HAP-1 (cell line): ENCODE measurements at regions not wholly inside any gene's neighbourhood (a gene's known extent, or its start where the extent isn't known, plus 50 kb on each side); places are given as distances from the start of the nearest gene placed in this dataset.

Experiments
- DNase-seq, 2 experiments: peaks; one replicate each; pipeline ENCODE4 v3.0.0-alpha.2; 2016 to 2020; ENCODE audit warnings: low spot score in 2 of 2
- H3K27me3 ChIP-seq: fragments of 250-450 bp; sonication (Bioruptor Pico); 2 replicates; pipeline ENCODE4 v1.5.1; 2020; ENCODE audit warnings: low read depth, mild to moderate bottlenecking, moderate library complexity
- H3K36me3 ChIP-seq: fragments of 250-450 bp; sonication (Bioruptor Pico); replicated peaks from 2 replicates; pipeline ENCODE4 v1.5.1; 2020; ENCODE audit warnings: mild to moderate bottlenecking
- H3K4me1 ChIP-seq: fragments of 250-450 bp; sonication (Bioruptor Pico); 2 replicates; pipeline ENCODE4 v1.5.1; 2020; ENCODE audit warnings: mild to moderate bottlenecking
- H3K4me3 ChIP-seq: fragments of 250-450 bp; sonication (Bioruptor Pico); 2 replicates; pipeline ENCODE4 v1.5.1; 2020; ENCODE audit warnings: mild to moderate bottlenecking, moderate library complexity
- H3K9me3 ChIP-seq: fragments of 250-450 bp; sonication (Bioruptor Pico); 2 replicates; pipeline ENCODE4 v1.5.1; 2020; ENCODE audit warnings: mild to moderate bottlenecking, moderate library complexity
- in situ Hi-C: fragments of 300-500 bp; cut with MboI; formaldehyde crosslinking; loops from 3 replicates; pipeline ENCODE4 v1.14.3; 2020; ENCODE audit warnings: low sequenced_read_pairs, inconsistent platforms, mixed read lengths

- H3K9me3 ChIP-seq = no peaks in the 10 kb centered on the region
- no peaks in the 10 kb centered on the region for H3K4me1 ChIP-seq
- no peaks in the 10 kb centered on the region for H3K36me3 ChIP-seq
- in situ Hi-C loops = no loop called here
- DNase-seq = no peak
- no peak overlapping the region for H3K4me3 ChIP-seq
- no peaks in the 10 kb centered on the region for H3K27me3 ChIP-seq
Measured at GRCh38 chr2:14951569-14952285, 319.2 kb downstream of the LRATD1 start.

- H3K9me3 ChIP-seq = no peaks in the 10 kb centered on the region
- no peaks in the 10 kb centered on the region for H3K27me3 ChIP-seq
- H3K4me1 ChIP-seq = no peaks in the 10 kb centered on the region
- H3K36me3 ChIP-seq = no peaks in the 10 kb centered on the region
- no peak for DNase-seq
- in situ Hi-C loops = no loop called here
- no peak overlapping the region for H3K4me3 ChIP-seq
Measured at GRCh38 chr2:14952400-14952963, 320.0 kb downstream of the LRATD1 start.

DNA sequence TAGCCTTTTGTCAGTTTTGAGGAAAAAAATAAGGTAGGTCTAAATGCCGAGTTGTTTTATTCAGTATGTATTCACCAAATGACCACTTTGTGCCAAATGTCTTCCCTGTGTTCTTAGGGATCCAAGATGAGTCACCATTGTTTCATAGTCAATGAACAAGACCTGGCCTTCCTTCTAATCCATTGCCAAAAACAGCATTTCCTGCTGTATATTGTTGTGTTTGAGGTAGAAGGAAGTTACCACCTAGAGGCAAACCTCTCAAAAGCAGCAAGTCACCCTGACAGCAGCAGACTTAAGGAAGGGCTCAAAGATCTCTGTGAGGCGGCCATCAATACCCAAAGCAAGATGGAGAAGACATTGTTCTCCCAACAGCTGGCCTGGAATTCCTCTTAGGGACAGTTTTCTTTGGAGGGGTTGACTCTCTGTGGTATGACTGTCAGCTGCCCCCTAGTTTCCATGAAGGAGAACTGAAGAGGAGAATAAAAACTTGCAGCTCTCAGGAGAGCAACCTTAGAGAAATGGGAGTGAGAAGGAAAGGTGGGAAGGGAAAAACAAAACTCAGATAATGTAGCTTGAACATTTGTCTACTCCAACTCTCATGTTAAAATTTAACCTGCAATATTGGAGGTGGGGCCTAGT lies 328.3 kb downstream of the LRATD1 start:
- no peaks in the 10 kb centered on the region for H3K36me3 ChIP-seq
- H3K4me1 ChIP-seq = no peaks in the 10 kb centered on the region
- DNase-seq = no peak
- no peaks in the 10 kb centered on the region for H3K27me3 ChIP-seq
- no peak overlapping the region for H3K4me3 ChIP-seq
- no peaks in the 10 kb centered on the region for H3K9me3 ChIP-seq
- in situ Hi-C loops = no loop called here

GRCh38 chr2:14967729-14968128 lies 335.2 kb downstream of the LRATD1 start:
- peak; percentile 22 to 36 for DNase-seq
- Histone ChIP-seq H3K36me3 (no peaks in the 10 kb centered on the region), H3K4me1 (0 out of 2 replicates have a peak, but pooled peaks cover 2% of the 10 kb centered on the region), H3K4me3 (no peak overlapping the region), H3K27me3 (no peaks in the 10 kb centered on the region), H3K9me3 (no peaks in the 10 kb centered on the region)
- in situ Hi-C loops = no loop called here

DNA sequence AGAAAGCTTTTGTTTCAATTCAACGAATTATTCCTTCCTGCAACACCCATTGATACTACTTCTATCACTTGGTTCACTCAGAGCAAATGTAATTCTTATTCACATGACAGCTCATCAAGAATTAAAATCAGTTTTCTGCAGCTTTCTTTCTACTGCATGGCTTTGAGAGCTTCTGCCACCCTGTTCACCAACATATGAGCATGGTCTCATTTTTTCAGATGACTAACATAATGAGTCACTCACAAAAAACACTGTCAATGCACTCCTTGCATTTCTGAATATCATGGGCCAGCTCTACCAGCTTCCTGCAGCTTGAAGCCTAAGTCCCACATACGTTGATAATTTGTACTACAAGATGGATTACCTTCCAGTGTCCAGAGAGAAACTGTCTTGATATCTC lies 342.9 kb downstream of the LRATD1 start:
- no peak overlapping the region for H3K4me3 ChIP-seq
- no peaks in the 10 kb centered on the region for H3K27me3 ChIP-seq
- H3K36me3 ChIP-seq = no peaks in the 10 kb centered on the region
- H3K4me1 ChIP-seq = no peaks in the 10 kb centered on the region
- DNase-seq = no peak
- H3K9me3 ChIP-seq = no peaks in the 10 kb centered on the region
- in situ Hi-C loops = no loop called here

GRCh38 chr2:14977021-14977420 lies 344.5 kb downstream of the LRATD1 start:
- H3K4me3 ChIP-seq = no peak overlapping the region
- no peaks in the 10 kb centered on the region for H3K27me3 ChIP-seq
- in situ Hi-C loops = no loop called here
- no peaks in the 10 kb centered on the region for H3K36me3 ChIP-seq
- no peak for DNase-seq
- no peaks in the 10 kb centered on the region for H3K4me1 ChIP-seq
- no peaks in the 10 kb centered on the region for H3K9me3 ChIP-seq

DNA sequence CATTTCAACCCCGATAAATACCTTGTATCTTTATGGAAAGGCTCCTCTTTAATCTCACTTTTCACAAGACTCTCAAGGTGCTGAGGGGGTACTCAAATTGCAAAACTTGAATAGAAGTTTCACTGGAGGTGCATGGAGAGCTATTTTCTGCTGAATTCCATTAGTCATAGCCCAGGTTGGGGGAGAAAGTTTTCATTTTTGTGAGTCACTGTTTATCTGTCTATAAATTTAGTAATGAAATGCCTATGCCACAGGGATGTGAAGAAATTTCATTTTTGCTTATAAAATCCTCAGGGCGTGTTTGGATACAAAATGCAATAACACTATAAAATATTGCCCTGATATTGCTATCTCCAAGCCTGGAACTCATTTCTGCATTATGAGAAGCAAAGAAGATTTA lies 346.3 kb downstream of the LRATD1 start:
- no peak overlapping the region for H3K4me3 ChIP-seq
- DNase-seq = no peak
- in situ Hi-C loops = no loop called here

GRCh38 chr2:14982790-14983189 lies 350.3 kb downstream of the LRATD1 start:
- in situ Hi-C loops = no loop called here

More for the DNA sequence above, 346.3 kb downstream of the LRATD1 start:
- Histone ChIP-seq H3K4me1 (no peaks in the 10 kb centered on the region), H3K27me3 (no peaks in the 10 kb centered on the region), H3K36me3 (no peaks in the 10 kb centered on the region), H3K9me3 (no peaks in the 10 kb centered on the region)

GRCh38 chr2:14988600-14988999 lies 356.1 kb downstream of the LRATD1 start:
- no peak for DNase-seq
- H3K36me3 ChIP-seq = no peaks in the 10 kb centered on the region
- no peaks in the 10 kb centered on the region for H3K9me3 ChIP-seq
- no peaks in the 10 kb centered on the region for H3K27me3 ChIP-seq
- peaks cover 3% of the 10 kb centered on the region; the same call in 1 of the 2 replicates for H3K4me1 ChIP-seq
- H3K4me3 ChIP-seq = no peak overlapping the region
- in situ Hi-C loops = no loop called here

More at GRCh38 chr2:14982790-14983189, 350.3 kb downstream of the LRATD1 start:
- Histone ChIP-seq H3K27me3 (no peaks in the 10 kb centered on the region), H3K4me1 (no peaks in the 10 kb centered on the region), H3K36me3 (no peaks in the 10 kb centered on the region), H3K9me3 (no peaks in the 10 kb centered on the region), H3K4me3 (no peak overlapping the region)
- no peak for DNase-seq

DNA sequence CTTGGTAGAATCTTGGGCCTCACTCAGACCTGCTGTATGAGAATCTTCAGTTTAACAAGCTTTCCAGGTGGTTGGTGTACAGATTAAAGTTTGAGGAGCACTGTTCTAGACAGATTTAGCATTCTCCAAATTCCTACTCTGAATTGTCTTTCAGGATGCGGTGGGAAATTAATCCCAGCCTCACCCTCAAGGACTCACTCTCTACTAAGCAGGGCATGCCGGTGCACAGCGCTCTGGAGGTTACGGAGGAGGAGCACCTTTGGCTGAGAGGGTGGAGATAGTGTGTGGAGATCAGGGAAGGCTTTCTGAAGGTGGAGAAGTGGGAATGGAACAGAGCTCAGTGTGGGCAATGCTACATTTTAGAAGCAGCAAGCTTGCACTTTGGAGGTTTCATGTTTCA lies 359.2 kb downstream of the LRATD1 start:
- DNase-seq = peak in 1 of 2 experiments; percentile 14
- Histone ChIP-seq H3K9me3 (no peaks in the 10 kb centered on the region), H3K4me3 (no peak overlapping the region), H3K27me3 (no peaks in the 10 kb centered on the region), H3K4me1 (peaks cover 3% of the 10 kb centered on the region; the same call in 1 of the 2 replicates), H3K36me3 (no peaks in the 10 kb centered on the region)
- in situ Hi-C loops = no loop called here

GRCh38 chr2:14994721-14995120 lies 362.2 kb downstream of the LRATD1 start:
- DNase-seq = no peak
- H3K27me3 ChIP-seq = no peaks in the 10 kb centered on the region
- H3K36me3 ChIP-seq = no peaks in the 10 kb centered on the region
- no peak overlapping the region for H3K4me3 ChIP-seq
- in situ Hi-C loops = no loop called here
- H3K4me1 ChIP-seq = peaks cover 3% of the 10 kb centered on the region; the same call in 1 of the 2 replicates
- H3K9me3 ChIP-seq = no peaks in the 10 kb centered on the region

DNA sequence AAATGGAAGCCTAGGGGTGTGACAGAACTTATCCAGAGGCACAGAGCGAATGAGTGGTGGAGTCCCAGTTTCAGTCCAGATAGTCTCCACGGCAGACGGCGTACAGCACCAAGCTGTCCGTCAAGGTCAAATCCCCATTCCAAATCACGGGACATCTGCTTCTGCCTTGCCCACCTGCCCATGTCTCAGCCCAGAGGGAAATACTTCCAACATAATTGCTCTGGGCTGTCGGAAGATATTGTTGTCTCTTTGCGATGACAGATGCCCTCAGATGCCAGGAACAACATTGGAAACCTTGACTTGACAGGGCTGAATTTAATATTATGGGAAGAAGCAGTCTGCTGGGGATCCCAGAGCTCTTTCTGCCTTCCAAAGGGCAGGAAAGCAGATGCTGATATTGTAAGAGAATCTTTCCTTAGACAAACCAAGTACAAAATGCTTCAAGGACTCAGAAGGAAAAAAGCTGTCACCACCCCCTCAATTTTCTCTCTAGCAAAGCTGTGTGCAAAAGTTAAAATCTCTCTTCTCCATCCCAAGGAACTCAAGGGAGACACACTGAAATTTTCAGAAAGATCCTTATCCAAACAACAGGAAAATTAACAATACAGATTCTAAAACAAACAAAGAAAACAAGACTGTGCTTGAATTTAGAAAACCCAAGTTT lies 364.0 kb downstream of the LRATD1 start:
- no peak for DNase-seq
- Histone ChIP-seq H3K9me3 (no peaks in the 10 kb centered on the region), H3K36me3 (no peaks in the 10 kb centered on the region), H3K4me1 (peaks cover 3% of the 10 kb centered on the region; the same call in 1 of the 2 replicates), H3K4me3 (no peak overlapping the region), H3K27me3 (no peaks in the 10 kb centered on the region)
- in situ Hi-C loops = no loop called here

DNA sequence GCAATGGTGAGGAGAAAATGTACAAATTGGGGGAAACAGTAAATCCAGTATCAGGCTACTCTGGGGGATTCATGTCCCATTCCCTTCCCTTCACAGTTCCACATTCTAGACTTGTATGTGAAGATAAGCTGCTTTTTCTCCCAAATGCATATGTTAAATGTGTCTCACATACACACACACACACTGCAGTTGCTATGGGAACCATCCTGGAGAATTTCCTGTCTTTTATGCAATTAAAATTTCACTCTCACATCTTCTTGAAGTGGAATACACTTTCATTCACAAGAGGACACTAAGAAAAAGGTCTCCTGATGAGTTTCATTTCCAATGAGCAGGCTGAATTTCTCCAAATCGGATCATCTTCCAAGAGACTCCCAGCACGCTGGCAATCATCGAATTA lies 366.0 kb downstream of the LRATD1 start:
- in situ Hi-C loops = no loop called here
- Histone ChIP-seq H3K36me3 (no peaks in the 10 kb centered on the region), H3K27me3 (no peaks in the 10 kb centered on the region), H3K9me3 (no peaks in the 10 kb centered on the region), H3K4me3 (no peak overlapping the region), H3K4me1 (no peaks in the 10 kb centered on the region)
- no peak for DNase-seq
